H1 (cell line): ENCODE measurements at regions not wholly inside any gene's neighbourhood (a gene's known extent, or its start where the extent isn't known, plus 50 kb on each side); places are given as distances from the start of the nearest gene placed in this dataset.

ENCODE experiments used
- CTCF ChIA-PET: fragments of 300-600 bp; sonication (Branson Sonifier 250); formaldehyde crosslinking; loops from one replicate; lab custom pipeline; 2021; ENCODE audit not compliant: partially characterized antibody; lab: Charles Lee
- POLR2A ChIA-PET: fragments of 300-600 bp; sonication (Branson Sonifier 250); formaldehyde crosslinking; loops from one replicate; lab custom pipeline; 2021; ENCODE audit warnings: inconsistent platforms; ENCODE audit not compliant: partially characterized antibody; lab: Charles Lee
- DNase-seq, 2 experiments: peaks; one replicate each; pipeline versions ENCODE4 v3.0.0 to v3.0.0-alpha.2; 2010 to 2022; ENCODE audit warnings: low spot score in 2 of 2, low read depth in 1 of 2, mixed read lengths in 1 of 2
- FAIRE-seq: peaks from 2 replicates; lab custom pipeline; 2011; peaks lifted over from hg19 to GRCh38; lab: Jason Lieb, UNC
- H2AFZ ChIP-seq: 2 replicates; pipeline ENCODE4 v1.8.1; 2012; ENCODE audit warnings: low read length, inconsistent platforms
- H2AK5ac ChIP-seq: 2 replicates; pipeline ENCODE4 v1.6.1; 2013; ENCODE audit warnings: low read depth, low read length
- H2BK120ac ChIP-seq: replicated peaks from 2 replicates; pipeline ENCODE3; 2013; ENCODE audit warnings: low read depth, low read length, inconsistent platforms
- H2BK12ac ChIP-seq: 2 replicates; pipeline ENCODE4 v1.6.1; 2013; ENCODE audit warnings: low read depth, low read length
- H2BK15ac ChIP-seq: 2 replicates; pipeline ENCODE4 v1.6.1; 2013; ENCODE audit warnings: low read length
- H2BK20ac ChIP-seq: 2 replicates; pipeline ENCODE4 v1.6.1; 2013; ENCODE audit warnings: low read length
- H2BK5ac ChIP-seq: 2 replicates; pipeline ENCODE4 v1.6.1; 2013; ENCODE audit warnings: low read depth, low read length
- H3K14ac ChIP-seq: 2 replicates; pipeline ENCODE4 v1.6.1; 2013; ENCODE audit warnings: inconsistent platforms; ENCODE audit not compliant: insufficient read length
- H3K18ac ChIP-seq: 2 replicates; pipeline ENCODE4 v1.6.1; 2013; ENCODE audit warnings: low read length; ENCODE audit errors: extremely low read depth
- H3K23ac ChIP-seq: 2 replicates; pipeline ENCODE4 v1.6.1; 2013; ENCODE audit warnings: inconsistent platforms; ENCODE audit not compliant: insufficient read length
- H3K23me2 ChIP-seq: 2 replicates; pipeline ENCODE4 v1.6.1; 2013; ENCODE audit warnings: low read depth, low read length
- H3K27ac ChIP-seq: 2 replicates; pipeline ENCODE4 v1.6.1; 2011; ENCODE audit warnings: low read depth, low read length, inconsistent platforms
- H3K27me3 ChIP-seq, 4 experiments: replicated peaks in 1 of 4; 1 replicate in 1 of 4; 2 replicates in 3 of 4; pipeline versions ENCODE4 v1.6.1 to v1.8.1; 2011 to 2013; ENCODE audit warnings: low read length in 3 of 4, mild to moderate bottlenecking in 3 of 4, inconsistent platforms in 2 of 4, mixed read lengths in 2 of 4, moderate library complexity in 1 of 4; ENCODE audit not compliant: control insufficient read depth in 3 of 4, insufficient read depth in 3 of 4; ENCODE audit errors: extremely low read depth in 1 of 4
- H3K36me3 ChIP-seq, 4 experiments: 2 replicates each; pipeline versions ENCODE4 v1.6.1 to v1.8.1; 2011 to 2013; ENCODE audit warnings: mild to moderate bottlenecking in 4 of 4, low read length in 3 of 4, moderate library complexity in 2 of 4, control low read depth in 1 of 4, inconsistent platforms in 1 of 4; ENCODE audit not compliant: insufficient read depth in 4 of 4, control insufficient read depth in 2 of 4
- H3K4ac ChIP-seq: replicated peaks from 2 replicates; pipeline ENCODE3; 2013; ENCODE audit warnings: low read length, low read depth, mixed read lengths, inconsistent platforms; ENCODE audit not compliant: insufficient read length
- H3K4me1 ChIP-seq, 4 experiments: replicated peaks in 1 of 4; 1 replicate in 1 of 4; 2 replicates in 3 of 4; pipeline versions ENCODE4 v1.6.1 to v1.8.1; 2011 to 2013; ENCODE audit warnings: low read length in 3 of 4, inconsistent platforms in 2 of 4, mixed read lengths in 1 of 4; ENCODE audit not compliant: insufficient read depth in 4 of 4, control insufficient read depth in 3 of 4
- H3K4me2 ChIP-seq, 2 experiments: 2 replicates each; pipeline versions ENCODE4 v1.6.1 to v1.8.1; 2011 to 2013; ENCODE audit warnings: low read depth in 2 of 2, low read length in 2 of 2, control low read depth in 1 of 2, inconsistent platforms in 1 of 2, mild to moderate bottlenecking in 1 of 2; ENCODE audit not compliant: insufficient read depth in 1 of 2
- H3K4me3 ChIP-seq, 4 experiments: fragments of 200-600, 300-600 bp in 1 of 4; sonication (generic), shearing (Covaris generic), sonication (Bioruptor Twin) in 1 of 4; 2 replicates each; pipeline versions ENCODE4 v1.5.1 to v1.8.1; 2011 to 2016; ENCODE audit warnings: low read length in 4 of 4, low read depth in 3 of 4, control low read depth in 2 of 4, inconsistent platforms in 2 of 4, mild to moderate bottlenecking in 2 of 4, mixed read lengths in 1 of 4, moderate library complexity in 1 of 4; ENCODE audit not compliant: insufficient read depth in 2 of 4; ENCODE audit errors: extremely low read depth in 1 of 4
- H3K56ac ChIP-seq: replicated peaks from 2 replicates; pipeline ENCODE3; 2013; ENCODE audit warnings: low read depth, mild to moderate bottlenecking, mixed read lengths, low read length, inconsistent platforms; ENCODE audit not compliant: insufficient read length
- H3K79me1 ChIP-seq: 2 replicates; pipeline ENCODE4 v1.6.1; 2013; ENCODE audit warnings: low read depth, low read length, control low read depth
- H3K79me2 ChIP-seq, 2 experiments: 2 replicates each; pipeline versions ENCODE4 v1.6.1 to v1.8.1; 2012 to 2013; ENCODE audit warnings: low read length in 2 of 2, mild to moderate bottlenecking in 2 of 2, inconsistent platforms in 1 of 2; ENCODE audit not compliant: insufficient read depth in 2 of 2, control insufficient read depth in 1 of 2
- H3K9ac ChIP-seq, 4 experiments: replicated peaks in 1 of 4; 1 replicate in 1 of 4; 2 replicates in 3 of 4; pipeline versions ENCODE4 v1.6.1 to v1.8.1; 2011 to 2013; ENCODE audit warnings: low read depth in 3 of 4, low read length in 3 of 4, control low read depth in 2 of 4, mild to moderate bottlenecking in 2 of 4, moderate library complexity in 2 of 4, inconsistent platforms in 1 of 4; ENCODE audit errors: extremely low read depth in 1 of 4
- H3K9me3 ChIP-seq, 2 experiments: 2 replicates each; pipeline versions ENCODE4 v1.6.1 to v1.8.1; 2012 to 2013; ENCODE audit warnings: mild to moderate bottlenecking in 2 of 2, moderate library complexity in 2 of 2, control low read depth in 1 of 2, inconsistent platforms in 1 of 2, low read depth in 1 of 2, low read length in 1 of 2, mixed read lengths in 1 of 2; ENCODE audit not compliant: insufficient read depth in 2 of 2
- H4K20me1 ChIP-seq, 2 experiments: replicated peaks in 1 of 2; 2 replicates each; pipeline versions ENCODE3 to v1.8.1; 2011 to 2013; ENCODE audit warnings: inconsistent platforms in 2 of 2, low read length in 2 of 2, mild to moderate bottlenecking in 1 of 2; ENCODE audit not compliant: insufficient read depth in 2 of 2, control insufficient read depth in 1 of 2
- H4K5ac ChIP-seq: 2 replicates; pipeline ENCODE4 v1.6.1; 2013; ENCODE audit warnings: low read length, low read depth, mixed read lengths, inconsistent platforms; ENCODE audit not compliant: insufficient read length
- H4K8ac ChIP-seq: 2 replicates; pipeline ENCODE4 v1.8.0; 2013; ENCODE audit warnings: mild to moderate bottlenecking, moderate library complexity, low read length, inconsistent platforms; ENCODE audit not compliant: insufficient read depth; ENCODE audit errors: extremely low read depth
- H4K91ac ChIP-seq: replicated peaks from 2 replicates; pipeline ENCODE3; 2013; ENCODE audit warnings: low read length, mixed read lengths, inconsistent platforms; ENCODE audit not compliant: insufficient read length
- CHD1 ChIP-seq: IDR thresholded peaks from 2 replicates; pipeline ENCODE4 v1.6.1; 2012; ENCODE audit warnings: low read depth, low read length, improper control_type of control experiment
- EP300 ChIP-seq, 2 experiments: IDR thresholded peaks; 1 replicate in 1 of 2; 2 replicates in 1 of 2; pipeline ENCODE4 v1.6.1; 2011 to 2012; ENCODE audit warnings: low read depth in 2 of 2, low read length in 2 of 2, mild to moderate bottlenecking in 2 of 2, borderline replicate concordance in 1 of 2, inconsistent platforms in 1 of 2, moderate library complexity in 1 of 2
- KDM4A ChIP-seq: IDR thresholded peaks from one replicate; pipeline ENCODE4 v1.7.1; 2012; ENCODE audit warnings: low read depth, mild to moderate bottlenecking, moderate library complexity, low read length, inconsistent platforms; ENCODE audit not compliant: severe bottlenecking
- NRF1 ChIP-seq: IDR thresholded peaks from 2 replicates; pipeline ENCODE4 v1.6.1; 2011; ENCODE audit warnings: mild to moderate bottlenecking, low read depth, low read length, improper control_type of control experiment
- POLR2AphosphoS5 ChIP-seq: IDR thresholded peaks from 2 replicates; pipeline ENCODE4 v1.6.1; 2011; ENCODE audit warnings: low read depth, low read length
- RFX5 ChIP-seq: IDR thresholded peaks from 2 replicates; pipeline ENCODE4 v1.6.1; 2011; ENCODE audit warnings: low read depth, low read length, improper control_type of control experiment, borderline replicate concordance
- SIX5 ChIP-seq: IDR thresholded peaks from 2 replicates; pipeline ENCODE4 v1.6.1; 2011; ENCODE audit warnings: mild to moderate bottlenecking, low read depth, low read length
- SP1 ChIP-seq: IDR thresholded peaks from 2 replicates; pipeline ENCODE4 v1.6.1; 2011; ENCODE audit warnings: low read depth, low read length
- TAF1 ChIP-seq: IDR thresholded peaks from 2 replicates; pipeline ENCODE4 v1.6.1; 2011; ENCODE audit warnings: mild to moderate bottlenecking, low read depth, low read length
- TBP ChIP-seq: IDR thresholded peaks from 2 replicates; pipeline ENCODE4 v1.6.1; 2011; ENCODE audit warnings: low read depth, low read length, improper control_type of control experiment
- WGBS, 2 experiments: shearing (Covaris generic) in 1 of 2; methylation state at CpG; one replicate each; pipeline versions ENCODE4 v1.1.6 to v1.1.7; 2013 to 2015; ENCODE audit warnings: low lambda C conversion rate in 2 of 2, mixed read lengths in 2 of 2, inconsistent platforms in 1 of 2, low coverage in 1 of 2, missing lambda C conversion rate in 1 of 2; ENCODE audit not compliant: insufficient replicate concordance in 2 of 2, insufficient coverage in 1 of 2, insufficient read length in 1 of 2; ENCODE audit errors: extremely low coverage in 1 of 2, missing lambda C conversion rate in 1 of 2; 5-methylcytosine and 5-hydroxymethylcytosine counted together

GRCh38 chr13:111552891-111553655 is 232.6 kb downstream of the TEX29 start:
- H3K27ac ChIP-seq, result no peak overlapping the region
- H3K23ac ChIP-seq, result no peak overlapping the region
- H4K5ac ChIP-seq, result no peak overlapping the region
- H4K91ac ChIP-seq, result no peak overlapping the region
- no peak overlapping the region for H2AFZ ChIP-seq
- no peak overlapping the region for H2BK20ac ChIP-seq
- H2BK12ac ChIP-seq, result no peak overlapping the region
- WGBS, 2 experiments, result 95% methylated on average over 10 of the region's 10 CpGs; no CpG with 5 or more reads in 1 of the 2 experiments
- no peak overlapping the region for H3K4ac ChIP-seq
- no peak overlapping the region for H2AK5ac ChIP-seq
- no peak overlapping the region for H3K4me2 ChIP-seq
- no peak overlapping the region for H3K9ac ChIP-seq
- H3K18ac ChIP-seq, result no peak overlapping the region
- ChIA-PET POLR2A (no interaction called here), CTCF (interaction anchor here (1.4 to 1.7 kb wide), 3 partner anchors 12 to 34 kb away, joined by 3 to 6 read pairs (median 4); no protein-coding TSS in a partner anchor)
- no peak overlapping the region for H2BK120ac ChIP-seq
- no peak overlapping the region; the same call in 1 of the 2 replicates for H4K8ac ChIP-seq
- H3K4me3 ChIP-seq, result no peak overlapping the region
- H3K14ac ChIP-seq, result no peak overlapping the region
- no peaks in the 10 kb centered on the region for H3K36me3 ChIP-seq
- no peaks in the 10 kb centered on the region for H3K9me3 ChIP-seq
- H4K20me1 ChIP-seq, result peaks cover 0 to 4% of the 10 kb centered on the region in 2 experiments
- DNase-seq (no peak), FAIRE-seq (no peak)
- peaks cover 5% of the 10 kb centered on the region; the same call in 1 of the 2 replicates for H3K23me2 ChIP-seq
- H3K4me1 ChIP-seq, result peaks cover 0 to 2% (median 0%) of the 10 kb centered on the region in 4 experiments; a peak in 1 of 7 replicates
- H3K56ac ChIP-seq, result no peak overlapping the region
- H2BK15ac ChIP-seq, result no peak overlapping the region
- no peaks in the 10 kb centered on the region for H3K79me2 ChIP-seq
- H3K27me3 ChIP-seq, result no peaks in the 10 kb centered on the region
- no peaks in the 10 kb centered on the region for H3K79me1 ChIP-seq
- H2BK5ac ChIP-seq, result no peak overlapping the region
- no peak for TF ChIP-seq RFX5
- no peak for TF ChIP-seq SP1
- no peak for TF ChIP-seq SIX5
- TF ChIP-seq TBP, result no peak
- no peak for TF ChIP-seq POLR2AphosphoS5
- no peak for TF ChIP-seq EP300 (IDR thresholded peaks at IDR 0.05; ENCODE audit: borderline replicate concordance in 1 of 2, low read depth in 2 of 2, low read length in 2 of 2)
- no peak for TF ChIP-seq KDM4A
- TF ChIP-seq NRF1, result no peak
- no peak for TF ChIP-seq CHD1
- no peak for TF ChIP-seq TAF1
